NCI-H1436 treated with DMSO at 0.1 percent for 48 hours (cell line): ENCODE measurements at regions not wholly inside any gene's neighbourhood (a gene's known extent, or its start where the extent isn't known, plus 50 kb on each side); places are given as distances from the start of the nearest gene placed in this dataset.

Experiments used
- DNase-seq: peaks from one replicate; lab custom pipeline; 2025; lab: John Stamatoyannopoulos, UW

- no peak for DNase-seq
Observed at GRCh38 chr2:198408171-198408570, 603.8 kb downstream of the PLCL1 start.

GRCh38 chr2:198405311-198405710 is 600.9 kb downstream of the PLCL1 start:
- DNase-seq, result no peak

GRCh38 chr2:198401644-198402043 is 597.3 kb downstream of the PLCL1 start:
- no peak for DNase-seq

- DNase-seq, result no peak
Observed at GRCh38 chr2:198400999-198401398, 596.6 kb downstream of the PLCL1 start.

GRCh38 chr2:198394208-198394607 is 589.8 kb downstream of the PLCL1 start:
- DNase-seq, result no peak

GRCh38 chr2:198390670-198391069 is 586.3 kb downstream of the PLCL1 start:
- DNase-seq, result no peak

GRCh38 chr2:198387677-198388076 is 583.3 kb downstream of the PLCL1 start:
- DNase-seq, result no peak

- DNase-seq, result no peak
Observed at GRCh38 chr2:198385856-198386255, 581.5 kb downstream of the PLCL1 start.

- no peak for DNase-seq
Observed at GRCh38 chr2:198385326-198385725, 580.9 kb downstream of the PLCL1 start.

- no peak for DNase-seq
Observed at GRCh38 chr2:198383392-198383791, 579.0 kb downstream of the PLCL1 start.

- DNase-seq, result no peak
Observed at GRCh38 chr2:198382811-198383210, 578.4 kb downstream of the PLCL1 start.

GRCh38 chr2:198376677-198377076 is 572.3 kb downstream of the PLCL1 start:
- DNase-seq, result no peak

- DNase-seq, result no peak
Observed at GRCh38 chr2:198375083-198375410, 570.7 kb downstream of the PLCL1 start.

GRCh38 chr2:198374375-198375082 is 570.1 kb downstream of the PLCL1 start:
- DNase-seq, result no peak

- no peak for DNase-seq
Observed at GRCh38 chr2:198371921-198372543, 567.6 kb downstream of the PLCL1 start.

- no peak for DNase-seq
Observed at GRCh38 chr2:198371329-198371728, 566.9 kb downstream of the PLCL1 start.

GRCh38 chr2:198368089-198368488 is 563.7 kb downstream of the PLCL1 start:
- no peak for DNase-seq

- DNase-seq, result no peak
Observed at GRCh38 chr2:198362740-198363139, 558.3 kb downstream of the PLCL1 start.

GRCh38 chr2:198359308-198359707 is 554.9 kb downstream of the PLCL1 start:
- no peak for DNase-seq

GRCh38 chr2:198356157-198356556 is 551.8 kb downstream of the PLCL1 start:
- no peak for DNase-seq

- DNase-seq, result no peak
Observed at GRCh38 chr2:198351647-198352046, 547.3 kb downstream of the PLCL1 start.

GRCh38 chr2:198347946-198348345 is 543.6 kb downstream of the PLCL1 start:
- no peak for DNase-seq

GRCh38 chr2:198347349-198347748 is 543.0 kb downstream of the PLCL1 start:
- DNase-seq, result no peak

- no peak for DNase-seq
Observed at GRCh38 chr2:198343471-198343870, 539.1 kb downstream of the PLCL1 start.
